Brain microvascular endothelial cell (primary cell): ENCODE measurements at regions not wholly inside any gene's neighbourhood (a gene's known extent, or its start where the extent isn't known, plus 50 kb on each side); places are given as distances from the start of the nearest gene placed in this dataset.

Experiments used
- DNase-seq: peaks from one replicate; pipeline ENCODE4 v3.0.0-alpha.2; 2020
- H3K27ac ChIP-seq: fragments of 250-450 bp; sonication (Bioruptor Pico); 2 replicates; pipeline ENCODE4 v1.5.1; 2020; ENCODE audit warnings: mild to moderate bottlenecking, moderate library complexity
- H3K27me3 ChIP-seq: fragments of 250-450 bp; sonication (Bioruptor Pico); replicated peaks from 2 replicates; pipeline ENCODE4 v1.5.1; 2020; ENCODE audit warnings: mild to moderate bottlenecking
- H3K36me3 ChIP-seq: fragments of 250-450 bp; sonication (Bioruptor Pico); replicated peaks from 2 replicates; pipeline ENCODE4 v1.5.1; 2020; ENCODE audit warnings: mild to moderate bottlenecking
- H3K4me3 ChIP-seq: 2 replicates; pipeline ENCODE4 v1.5.1; 2011; ENCODE audit warnings: low read depth, mild to moderate bottlenecking, control low read depth, low read length, moderate library complexity
- in situ Hi-C: cut with HindIII; loops from 2 replicates; pipeline ENCODE4 v1.10.0; 2017; ENCODE audit warnings: low sequenced_read_pairs, low pct_ligation_motif_present
- TF ChIP-seq, protein P1 (sequence below): IDR thresholded peaks from 2 replicates; pipeline ENCODE4 v1.5.1; 2011; ENCODE audit warnings: low read depth, mild to moderate bottlenecking, moderate library complexity, low read length, control low read depth, inconsistent platforms; ENCODE audit errors: missing control alignments

DNA sequence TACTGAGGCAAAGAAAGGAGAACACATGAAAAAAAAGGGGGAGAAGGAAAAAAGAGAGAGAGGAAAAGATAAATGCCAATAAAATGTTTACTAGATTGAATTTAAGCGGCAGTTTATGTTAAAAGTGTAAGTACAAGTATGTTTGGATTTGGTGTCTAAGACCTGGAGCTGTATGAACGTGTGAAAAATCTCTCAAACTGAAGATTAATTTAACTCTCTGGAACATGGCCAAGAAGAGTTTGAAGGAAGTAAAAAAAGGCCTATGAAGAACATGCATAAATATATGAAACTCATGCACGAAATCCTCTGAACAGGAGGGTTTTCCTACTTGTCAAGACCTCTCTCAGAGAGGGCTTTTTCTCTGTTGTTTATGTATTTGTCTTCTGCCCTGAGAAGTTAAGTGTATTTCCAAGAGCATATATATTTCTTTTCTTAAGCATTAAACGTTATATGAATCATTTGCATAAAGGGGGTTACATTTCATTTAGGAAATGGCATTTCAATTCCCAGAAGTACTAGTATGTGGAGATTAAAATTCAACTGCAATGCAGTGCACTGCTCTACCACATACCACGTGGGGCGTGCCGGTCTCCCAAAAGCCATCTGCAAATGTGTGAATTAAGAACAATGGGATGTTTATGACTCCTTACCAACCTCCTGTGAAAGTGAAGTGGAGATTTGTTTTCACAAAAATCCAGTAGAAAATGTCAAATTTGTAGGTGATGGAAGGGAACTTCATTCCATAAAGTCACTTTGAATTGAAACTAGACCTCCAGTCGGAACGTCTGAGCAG is 281.1 kb upstream of the TRIB2 start:
- Histone ChIP-seq H3K27ac (no peak overlapping the region), H3K27me3 (no peaks in the 10 kb centered on the region), H3K4me3 (no peak overlapping the region), H3K36me3 (no peaks in the 10 kb centered on the region)
- DNase-seq, result no peak
- TF ChIP-seq, protein P1, sequence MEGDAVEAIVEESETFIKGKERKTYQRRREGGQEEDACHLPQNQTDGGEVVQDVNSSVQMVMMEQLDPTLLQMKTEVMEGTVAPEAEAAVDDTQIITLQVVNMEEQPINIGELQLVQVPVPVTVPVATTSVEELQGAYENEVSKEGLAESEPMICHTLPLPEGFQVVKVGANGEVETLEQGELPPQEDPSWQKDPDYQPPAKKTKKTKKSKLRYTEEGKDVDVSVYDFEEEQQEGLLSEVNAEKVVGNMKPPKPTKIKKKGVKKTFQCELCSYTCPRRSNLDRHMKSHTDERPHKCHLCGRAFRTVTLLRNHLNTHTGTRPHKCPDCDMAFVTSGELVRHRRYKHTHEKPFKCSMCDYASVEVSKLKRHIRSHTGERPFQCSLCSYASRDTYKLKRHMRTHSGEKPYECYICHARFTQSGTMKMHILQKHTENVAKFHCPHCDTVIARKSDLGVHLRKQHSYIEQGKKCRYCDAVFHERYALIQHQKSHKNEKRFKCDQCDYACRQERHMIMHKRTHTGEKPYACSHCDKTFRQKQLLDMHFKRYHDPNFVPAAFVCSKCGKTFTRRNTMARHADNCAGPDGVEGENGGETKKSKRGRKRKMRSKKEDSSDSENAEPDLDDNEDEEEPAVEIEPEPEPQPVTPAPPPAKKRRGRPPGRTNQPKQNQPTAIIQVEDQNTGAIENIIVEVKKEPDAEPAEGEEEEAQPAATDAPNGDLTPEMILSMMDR, result no peak
- in situ Hi-C loops, result no loop called here

DNA sequence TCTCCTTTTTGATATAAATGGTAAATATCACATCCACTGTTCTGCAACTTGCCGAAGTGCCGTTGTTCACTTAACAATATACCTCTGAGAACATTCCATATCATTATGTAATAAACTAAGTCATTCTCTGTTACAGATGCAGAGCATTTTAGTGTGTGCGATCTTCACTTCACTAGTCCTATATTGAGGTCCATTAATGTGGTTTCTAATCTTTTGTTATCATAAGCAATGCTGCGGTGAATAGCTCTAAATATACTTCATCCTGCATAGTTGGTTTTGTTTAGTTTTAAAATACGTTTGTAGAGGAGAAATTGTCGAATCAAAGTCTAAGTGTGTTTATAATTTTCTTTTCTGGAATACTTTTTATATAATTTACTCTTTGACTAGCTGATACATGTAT is 280.3 kb upstream of the TRIB2 start:
- in situ Hi-C loops, result no loop called here
- Histone ChIP-seq H3K27ac (no peak overlapping the region), H3K36me3 (no peaks in the 10 kb centered on the region), H3K27me3 (no peaks in the 10 kb centered on the region), H3K4me3 (no peak overlapping the region)
- no peak for DNase-seq
- TF ChIP-seq, protein P1, result no peak

DNA sequence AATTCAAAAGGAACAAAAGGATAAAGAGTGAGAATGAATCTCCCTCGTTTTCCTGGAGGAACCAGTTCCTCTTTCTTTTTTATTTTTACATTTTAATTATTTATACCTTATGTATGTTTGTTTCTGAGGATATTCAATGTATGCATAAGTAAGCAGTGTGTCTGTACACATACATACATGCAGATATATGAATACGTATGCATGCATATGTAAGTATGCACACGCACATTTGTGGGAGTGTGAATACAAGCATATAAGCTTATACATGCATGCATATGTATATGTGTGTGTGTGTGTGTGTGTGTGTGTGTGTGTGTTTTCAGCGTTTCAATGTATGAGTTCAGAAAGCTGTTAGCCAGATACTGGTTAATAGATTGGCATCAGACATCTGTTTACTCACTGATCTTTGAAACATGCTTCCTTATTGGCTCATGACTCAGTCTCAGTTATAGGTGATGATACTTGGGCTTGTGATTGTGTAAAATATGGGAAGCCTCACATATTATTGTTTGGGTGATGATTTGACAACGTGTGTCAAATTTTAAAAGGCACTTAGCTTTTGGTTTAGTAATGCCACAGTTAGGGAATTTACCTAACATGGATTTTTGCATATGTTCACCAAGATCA is 279.7 kb upstream of the TRIB2 start:
- Histone ChIP-seq H3K4me3 (no peak overlapping the region), H3K27me3 (no peaks in the 10 kb centered on the region), H3K27ac (no peak overlapping the region), H3K36me3 (no peaks in the 10 kb centered on the region)
- no peak for DNase-seq
- TF ChIP-seq, protein P1, result no peak
- in situ Hi-C loops, result no loop called here

DNA sequence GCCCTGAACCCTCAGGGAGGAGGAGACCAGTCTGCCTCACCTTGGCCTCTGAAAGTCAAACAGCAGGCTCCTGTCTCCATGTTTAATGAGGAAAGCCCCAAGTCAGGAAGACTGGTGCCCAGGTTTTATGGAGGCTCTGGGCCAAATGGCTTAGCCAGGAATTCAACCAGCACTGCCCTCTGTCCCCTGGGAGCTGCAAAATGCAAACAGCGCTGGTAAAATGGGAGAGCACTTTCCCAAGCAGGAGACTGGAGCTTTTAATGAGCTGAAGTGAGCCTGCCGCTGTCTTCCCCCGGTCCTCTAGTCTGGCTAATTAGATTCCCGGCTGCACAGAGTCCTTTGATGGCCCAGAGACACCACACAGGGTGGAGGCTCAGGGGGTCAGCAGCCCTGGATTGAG is 276.0 kb upstream of the TRIB2 start:
- TF ChIP-seq, protein P1, result no peak
- in situ Hi-C loops, result no loop called here

DNA sequence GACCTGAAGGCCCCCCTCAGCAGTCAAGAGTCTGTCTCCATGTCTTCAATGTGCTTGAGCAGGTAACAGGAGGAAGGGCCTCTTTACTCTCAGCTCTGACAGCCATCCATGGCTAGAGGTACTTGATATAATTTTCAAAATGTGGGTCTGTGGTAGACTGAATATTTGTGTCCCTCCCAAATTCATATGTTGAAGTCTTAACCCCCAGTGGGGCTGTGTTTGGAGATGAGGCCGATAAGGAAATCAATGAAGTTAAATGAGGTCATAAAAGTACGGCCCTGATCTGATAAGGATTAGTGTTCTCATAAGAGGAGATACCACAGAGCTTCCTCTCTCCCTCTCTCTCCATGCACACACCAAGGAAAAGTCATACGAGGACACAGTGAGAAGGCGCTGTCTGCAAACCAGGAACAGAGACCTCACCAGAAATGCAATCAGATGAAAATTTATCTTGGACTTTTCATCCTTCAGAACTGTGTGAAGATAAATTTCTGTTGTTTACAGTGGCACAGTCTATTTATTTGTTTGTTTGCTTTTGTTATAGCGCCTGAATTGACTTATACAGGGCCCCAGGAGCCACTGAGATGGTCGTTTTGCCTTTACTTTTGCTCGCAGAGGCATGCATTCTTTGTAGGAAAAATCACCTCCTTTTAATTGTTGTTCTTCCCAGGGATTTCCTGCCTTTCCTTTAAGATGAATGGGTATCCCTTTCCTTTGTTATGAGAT is 274.8 kb upstream of the TRIB2 start:
- H3K36me3 ChIP-seq, result no peaks in the 10 kb centered on the region
- in situ Hi-C loops, result no loop called here
- H3K4me3 ChIP-seq, result no peak overlapping the region
- no peak for DNase-seq
- TF ChIP-seq, protein P1, result no peak
- H3K27me3 ChIP-seq, result no peaks in the 10 kb centered on the region
- H3K27ac ChIP-seq, result no peak overlapping the region

More for the DNA sequence above, 276.0 kb upstream of the TRIB2 start:
- no peaks in the 10 kb centered on the region for H3K36me3 ChIP-seq
- no peak overlapping the region for H3K4me3 ChIP-seq
- no peaks in the 10 kb centered on the region for H3K27me3 ChIP-seq
- no peak overlapping the region for H3K27ac ChIP-seq
- DNase-seq, result no peak
